Activated naive CD8-positive, alpha-beta T cell treated with anti-CD3 and anti-CD28 coated beads, Interleukin-2, amount 50 U/mL, for 16 hours (primary cell): ENCODE measurements at regions not wholly inside any gene's neighbourhood (a gene's known extent, or its start where the extent isn't known, plus 50 kb on each side); places are given as distances from the start of the nearest gene placed in this dataset.
"Not testable (repeated sequence)": the region's sequence is repeated elsewhere in the genome, so short reads cannot be mapped to it uniquely, and the experiment has no call there.

Experiments used
- DNase-seq: peaks from one replicate; pipeline ENCODE4 v3.0.0-alpha.2; 2020; ENCODE audit warnings: low read depth, low spot score

DNA sequence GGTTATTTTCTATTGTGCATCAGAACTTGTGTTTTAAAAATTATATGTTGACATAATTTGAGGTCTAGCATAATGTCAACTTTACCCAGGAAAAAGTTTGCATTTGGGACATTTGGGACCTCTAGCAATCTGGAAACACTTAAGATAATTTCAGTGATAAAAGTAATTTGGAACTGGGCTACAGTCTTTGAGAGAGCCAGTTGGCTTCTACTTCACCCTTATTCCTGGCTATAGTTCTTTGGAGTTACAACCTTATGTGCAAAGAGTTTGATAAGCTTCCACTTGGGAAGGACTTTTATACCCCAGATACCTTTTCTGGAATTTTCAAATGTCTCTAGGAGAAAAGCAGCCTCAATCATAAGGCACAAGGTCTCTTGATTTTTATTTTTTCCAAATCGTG, 139.3 kb downstream of the ARRDC3 start:
- no peak for DNase-seq

DNA sequence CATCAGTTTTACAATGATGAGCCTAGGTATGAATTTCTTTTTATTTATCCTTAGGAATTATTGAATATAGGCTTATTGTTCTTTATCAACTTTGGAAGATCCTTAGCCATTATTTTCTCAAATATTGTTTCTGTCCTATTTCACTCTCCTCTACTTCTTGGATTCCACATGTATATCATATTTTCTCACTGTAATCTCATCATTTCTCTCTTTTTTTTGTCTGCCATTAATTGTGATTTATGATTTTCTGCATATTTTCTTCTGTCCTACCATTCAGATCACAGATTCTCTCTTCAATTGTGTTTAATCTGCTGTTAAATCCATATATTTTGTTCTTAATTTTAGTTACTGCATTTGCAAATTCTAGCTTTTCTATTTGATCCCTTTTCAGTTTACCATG, 139.8 kb downstream of the ARRDC3 start:
- DNase-seq: no peak

DNA sequence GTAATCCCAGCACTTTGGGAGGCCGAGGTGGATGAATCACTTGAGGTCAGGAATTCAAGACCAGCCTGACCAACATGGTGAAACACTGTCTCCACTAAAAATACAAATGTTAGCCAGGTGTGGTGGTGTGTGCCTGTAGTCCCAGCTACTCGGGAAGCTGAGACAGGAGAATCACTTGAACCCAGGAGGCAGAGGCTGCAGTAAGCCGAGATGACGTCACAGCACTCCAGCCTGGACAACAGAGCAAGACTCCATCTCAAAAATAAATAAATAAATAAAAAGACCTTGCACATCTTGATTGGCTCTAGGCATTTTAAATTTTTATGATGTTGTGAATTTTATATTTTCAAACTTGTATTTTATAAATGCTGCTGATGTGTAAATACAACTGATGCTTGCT, 141.7 kb downstream of the ARRDC3 start:
- not testable (repeated sequence) for DNase-seq

DNA sequence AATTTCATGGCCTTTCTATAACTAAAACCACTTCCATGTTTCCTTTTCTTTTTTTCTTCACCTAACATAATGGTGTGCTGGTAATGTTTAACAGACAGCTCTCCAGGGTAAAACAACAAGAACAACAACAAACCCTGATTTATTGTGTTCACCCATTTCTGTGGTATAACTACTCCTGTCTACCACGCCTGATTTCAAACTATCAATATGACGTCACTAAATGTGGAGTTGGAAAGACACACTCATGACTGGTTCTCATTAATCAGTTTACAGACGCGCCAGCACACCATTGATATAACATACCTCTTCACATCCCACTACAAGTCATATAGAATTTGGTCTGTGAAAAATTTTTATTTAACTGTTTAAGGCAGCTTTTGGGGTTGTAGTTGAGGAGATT, 142.9 kb downstream of the ARRDC3 start:
- no peak for DNase-seq

DNA sequence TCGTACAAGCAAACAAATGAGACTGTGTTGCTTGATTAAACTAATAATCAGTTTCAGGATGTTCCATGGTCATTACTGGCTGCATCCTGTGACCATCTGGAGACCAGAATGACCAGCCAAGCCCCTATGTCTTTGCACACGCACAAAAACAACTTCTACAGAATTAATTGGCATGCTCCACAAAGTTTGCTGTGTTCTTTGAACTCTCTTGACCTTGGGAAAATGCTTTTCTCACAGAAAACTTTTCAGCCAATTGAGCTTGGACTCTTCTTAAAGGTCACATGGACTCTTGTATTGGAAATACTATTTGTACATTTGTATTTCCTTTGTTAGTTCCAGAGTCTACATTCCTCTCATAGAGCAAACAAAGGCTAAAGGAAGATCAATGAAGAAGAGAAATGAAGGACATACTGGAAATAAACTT, 147.8 kb downstream of the ARRDC3 start:
- DNase-seq: no peak

DNA sequence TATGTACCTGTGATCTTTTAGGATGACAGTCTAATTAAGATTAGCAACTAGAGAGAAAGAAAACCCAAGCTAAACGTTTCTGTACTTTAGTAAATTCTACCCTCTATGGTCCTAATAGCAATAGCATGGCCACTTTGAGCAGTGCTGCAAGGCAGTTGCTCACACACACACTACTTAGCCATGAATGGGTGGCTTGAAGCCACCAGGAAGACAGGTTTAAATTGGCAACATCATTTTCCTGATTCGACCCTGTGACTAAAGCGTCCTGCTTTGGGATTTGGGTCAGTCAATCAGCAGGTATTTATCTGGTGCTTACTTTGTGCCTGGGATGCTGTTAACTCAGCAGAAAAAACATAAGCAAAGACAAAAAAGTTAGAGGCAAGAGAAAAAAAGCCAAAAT, 150.6 kb downstream of the ARRDC3 start:
- no peak for DNase-seq

DNA sequence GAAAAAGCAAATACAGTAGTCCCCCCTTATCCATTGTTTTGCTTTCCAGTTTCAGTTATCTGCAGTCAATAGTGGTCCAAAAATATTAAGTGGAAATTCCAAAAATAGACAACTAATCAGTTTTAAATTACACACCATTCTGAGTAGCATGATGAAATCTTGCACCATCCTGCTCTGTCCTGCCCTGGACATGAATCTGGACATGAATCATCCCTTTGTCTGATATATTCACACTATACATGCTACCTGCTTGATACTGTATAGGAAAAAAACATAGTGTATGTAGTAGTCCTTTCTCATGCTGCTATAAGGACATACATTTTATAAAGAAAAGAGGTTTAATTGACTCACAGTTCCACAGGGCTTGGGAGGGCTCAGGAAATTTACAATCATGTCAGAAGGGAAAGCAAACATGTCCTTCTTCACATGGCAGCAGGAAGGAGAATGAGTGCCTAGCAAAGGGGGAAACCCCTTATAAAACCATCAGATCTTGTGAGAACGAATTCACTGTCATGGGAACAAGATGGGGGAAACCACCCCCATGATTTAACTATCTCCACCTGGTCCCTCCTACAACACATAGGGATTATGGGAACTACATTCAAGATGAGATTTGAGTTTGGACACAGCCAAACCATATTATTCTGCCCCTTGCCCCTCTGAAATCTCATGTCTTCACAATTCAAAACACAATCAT, 153.9 kb downstream of the ARRDC3 start:
- DNase-seq: no peak

DNA sequence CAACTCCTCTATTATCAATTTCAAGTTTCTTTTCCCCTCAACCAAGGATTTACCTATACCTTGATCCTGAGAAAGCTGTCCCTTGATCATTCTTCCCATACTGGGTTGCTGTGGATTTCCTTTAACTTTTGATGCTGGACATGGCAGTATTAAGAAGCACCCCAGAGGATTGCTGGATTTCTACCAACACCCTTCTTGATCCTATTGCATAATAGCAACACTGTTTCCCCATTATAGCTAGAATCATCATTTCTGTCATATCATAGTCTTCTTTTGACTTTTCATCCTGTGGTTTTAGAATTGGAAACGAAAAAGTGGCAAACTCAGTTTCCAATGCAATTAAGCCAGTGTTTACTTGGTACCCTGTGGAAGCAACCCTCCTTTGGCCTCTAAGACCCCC, 154.9 kb downstream of the ARRDC3 start:
- no peak for DNase-seq

DNA sequence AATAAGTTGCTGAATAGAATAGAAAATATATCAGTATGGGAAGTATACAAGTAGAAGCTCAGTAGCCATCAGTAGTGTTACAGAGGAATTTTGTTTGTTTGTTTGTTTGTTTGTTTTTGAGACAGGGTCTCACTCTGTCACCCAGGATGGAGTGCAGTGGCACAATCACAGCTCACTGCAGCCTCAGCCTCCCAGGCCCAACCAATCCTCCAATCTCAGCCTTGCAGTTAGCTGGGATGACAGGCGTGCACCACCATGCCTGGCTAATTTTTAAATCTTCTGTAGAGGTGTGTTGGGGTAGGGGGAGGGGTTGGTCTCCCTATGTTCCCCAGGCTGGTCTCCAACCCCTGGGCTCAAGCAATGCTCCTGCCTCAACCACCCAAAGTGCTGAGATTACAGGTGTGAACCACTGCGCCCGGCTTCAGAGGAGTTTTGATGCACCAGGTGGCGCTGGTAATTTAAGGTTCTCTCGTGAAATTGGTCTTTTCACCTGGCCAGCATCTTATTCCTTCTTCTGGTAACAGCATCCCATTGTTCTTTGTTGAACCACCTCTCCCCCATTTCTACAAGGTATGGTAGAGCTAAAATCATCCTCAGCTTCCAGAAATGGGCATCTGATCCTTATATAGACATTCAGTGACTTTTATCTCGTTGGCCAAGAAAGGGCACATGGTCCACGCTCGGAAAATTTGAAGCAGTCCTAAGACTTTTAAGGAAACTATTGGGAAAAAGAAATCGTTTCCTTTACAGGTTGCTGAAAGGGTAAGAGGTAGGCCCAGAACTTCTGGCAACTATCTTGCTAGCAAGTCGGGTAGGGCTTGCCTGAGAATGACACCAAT, 157.1 kb downstream of the ARRDC3 start:
- DNase-seq: peak; percentile 21

DNA sequence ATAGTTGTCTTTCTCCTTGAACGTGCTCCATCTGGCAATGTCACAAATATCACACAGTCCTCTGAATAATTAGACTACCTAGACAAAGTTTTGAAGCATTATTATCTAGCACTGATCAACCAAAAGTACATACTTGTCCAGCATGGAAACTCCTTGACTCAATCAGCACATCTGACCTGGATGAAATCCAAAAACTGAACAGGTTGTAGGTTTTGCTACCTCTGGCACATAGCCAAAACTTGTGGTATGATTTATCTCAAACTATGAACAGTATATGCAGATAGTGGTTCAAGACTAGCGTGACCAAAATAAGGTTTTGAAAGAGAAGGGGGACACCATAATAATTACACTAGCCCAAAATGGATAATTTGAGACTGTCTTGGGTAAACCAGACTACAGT, 158.1 kb downstream of the ARRDC3 start:
- no peak for DNase-seq

DNA sequence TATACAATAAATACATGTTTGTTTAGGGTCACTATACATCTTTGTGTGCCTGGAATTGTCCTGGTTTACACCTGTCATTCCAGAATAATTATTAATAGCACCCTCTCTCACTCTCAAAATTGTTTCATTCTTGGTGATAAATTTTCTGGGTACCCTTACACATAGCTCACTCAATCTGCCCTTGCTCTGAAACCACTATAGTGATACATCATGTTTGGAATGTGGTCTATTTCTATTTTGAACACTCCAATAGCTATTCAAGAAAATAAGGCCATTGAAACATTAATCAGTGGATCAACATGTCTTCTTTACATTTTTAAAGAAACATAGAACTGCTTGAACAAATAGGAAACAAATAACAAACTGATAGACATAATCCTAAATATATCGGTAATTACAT, 158.7 kb downstream of the ARRDC3 start:
- no peak for DNase-seq

DNA sequence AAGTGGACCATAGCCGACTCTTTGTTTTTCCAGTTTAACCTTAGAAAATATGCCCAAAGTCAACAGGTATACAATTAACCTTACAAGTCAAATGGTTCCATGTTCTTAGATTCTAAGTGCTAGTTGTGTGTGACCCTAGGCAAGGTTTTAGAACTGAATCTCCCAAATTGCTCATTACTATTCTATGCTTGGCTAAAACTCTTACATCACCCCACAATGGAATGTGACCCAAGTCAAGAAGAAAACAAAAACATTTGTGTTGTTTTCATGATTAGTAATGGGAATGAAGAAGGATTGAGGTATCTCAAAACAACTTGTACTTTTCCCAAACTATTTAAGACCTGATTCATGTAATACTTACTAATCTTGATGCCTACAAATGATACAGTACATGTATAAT, 159.2 kb downstream of the ARRDC3 start:
- no peak for DNase-seq

DNA sequence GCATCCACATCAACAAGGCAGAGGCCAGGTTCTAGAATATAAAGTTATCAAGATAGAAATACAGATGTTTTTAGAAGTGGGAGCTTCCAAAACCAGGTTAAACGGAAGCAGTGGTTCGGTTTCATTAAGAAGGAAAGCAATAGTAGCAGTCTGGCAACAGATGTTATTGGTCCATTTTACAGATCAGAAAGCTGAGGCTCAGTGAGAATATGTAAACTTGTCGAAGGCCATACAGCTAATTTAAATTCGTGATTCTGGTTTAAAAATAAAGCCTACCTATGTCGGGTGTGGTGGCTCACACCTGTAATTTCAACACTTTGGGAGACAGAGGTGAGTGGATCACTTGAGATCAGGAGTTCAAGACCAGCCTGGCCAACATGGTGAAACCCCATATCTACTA, 160.6 kb downstream of the ARRDC3 start:
- DNase-seq: no peak

DNA sequence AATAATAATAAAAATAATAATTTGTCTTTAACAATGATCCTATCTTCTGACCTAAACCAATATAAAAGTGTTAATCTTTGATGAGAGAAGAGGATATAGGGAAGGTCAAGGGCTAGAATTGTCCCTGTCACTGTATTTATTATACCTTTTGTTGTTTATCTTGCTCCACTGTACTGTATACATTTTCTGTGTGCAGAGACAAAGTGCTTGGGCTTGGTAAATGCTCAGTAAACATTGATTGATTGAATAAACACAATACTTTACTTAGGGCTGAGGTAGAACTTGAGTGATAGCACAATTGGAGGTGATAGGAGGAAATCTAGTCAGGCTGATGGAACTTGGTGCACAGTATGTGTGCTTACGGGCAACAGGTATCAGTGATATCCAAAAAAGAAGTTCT, 161.2 kb downstream of the ARRDC3 start:
- DNase-seq: no peak

DNA sequence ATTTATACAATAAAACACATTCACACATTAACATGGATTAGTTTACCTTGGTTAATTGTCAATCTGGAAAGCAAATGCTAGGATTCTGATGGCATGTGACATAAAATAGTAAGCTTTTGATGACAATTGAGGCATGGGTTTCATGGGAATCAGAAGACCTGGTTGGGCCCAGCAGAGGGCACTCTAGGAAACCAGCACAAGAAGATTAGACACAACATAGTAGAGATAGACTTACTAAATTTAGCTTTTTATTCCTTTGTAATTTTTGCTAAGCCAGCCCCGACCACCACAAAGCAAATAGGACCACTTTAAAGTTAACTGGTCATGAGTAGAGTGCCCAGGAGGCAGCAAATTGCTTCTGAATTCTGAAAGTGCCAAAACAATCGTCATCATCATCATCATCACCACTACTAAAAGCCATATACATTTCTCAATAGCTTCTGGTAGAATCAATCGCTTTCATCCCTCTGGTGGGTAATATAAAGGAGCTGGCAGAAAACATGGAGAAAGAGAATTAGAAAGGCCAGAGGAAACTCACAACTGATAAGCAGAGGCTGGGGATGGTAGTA, 163.2 kb downstream of the ARRDC3 start:
- DNase-seq: no peak

DNA sequence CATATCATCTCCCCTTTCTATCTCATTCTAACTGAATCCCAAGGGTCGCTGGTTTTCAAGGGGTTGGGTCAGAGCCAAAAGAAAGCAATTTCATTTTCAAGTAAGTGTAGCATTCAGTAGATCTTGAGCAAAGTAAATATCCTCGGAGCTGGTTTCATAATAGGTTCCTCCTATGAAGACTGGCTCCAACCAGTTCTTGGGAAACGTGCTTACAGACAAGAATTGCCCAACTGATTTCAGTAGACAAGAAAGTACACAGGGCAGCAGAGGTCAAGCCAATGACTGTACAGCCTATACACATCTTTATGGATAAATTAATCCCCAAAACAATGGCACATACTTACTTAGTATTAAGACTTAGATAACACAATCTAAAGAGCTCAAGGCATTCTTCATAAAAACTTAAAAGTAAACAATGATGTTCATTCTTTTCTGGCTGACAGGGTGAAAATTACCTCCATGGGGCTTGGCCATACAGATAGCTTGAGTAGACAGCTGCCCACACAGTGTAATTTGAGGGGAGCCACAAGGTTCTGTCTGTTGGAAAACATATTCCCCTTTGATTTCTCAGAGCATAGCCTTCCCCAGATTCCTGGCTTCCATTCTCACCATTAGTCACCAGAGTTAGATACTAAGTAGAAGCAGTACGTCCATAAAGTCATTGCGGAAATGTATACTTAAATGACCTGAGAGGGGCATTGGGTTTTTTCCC, 163.9 kb downstream of the ARRDC3 start:
- DNase-seq: no peak

DNA sequence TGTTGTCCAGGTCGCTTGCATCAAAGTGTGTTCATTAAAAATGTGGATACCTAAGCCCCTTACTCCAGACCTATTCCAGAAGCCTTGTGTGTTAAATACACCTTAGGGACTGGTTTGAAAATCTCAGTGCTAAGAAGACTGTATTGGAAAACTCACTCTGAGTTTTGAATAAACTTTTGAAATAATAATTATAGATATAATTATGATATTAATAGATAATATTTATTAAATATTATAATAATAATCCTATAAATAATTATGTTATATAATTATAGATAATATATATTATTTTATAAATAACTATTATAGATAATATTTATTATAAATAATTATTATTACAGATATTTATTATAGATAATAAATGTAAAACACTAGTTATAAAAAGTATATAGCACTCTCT, 165.3 kb downstream of the ARRDC3 start:
- DNase-seq: no peak

DNA sequence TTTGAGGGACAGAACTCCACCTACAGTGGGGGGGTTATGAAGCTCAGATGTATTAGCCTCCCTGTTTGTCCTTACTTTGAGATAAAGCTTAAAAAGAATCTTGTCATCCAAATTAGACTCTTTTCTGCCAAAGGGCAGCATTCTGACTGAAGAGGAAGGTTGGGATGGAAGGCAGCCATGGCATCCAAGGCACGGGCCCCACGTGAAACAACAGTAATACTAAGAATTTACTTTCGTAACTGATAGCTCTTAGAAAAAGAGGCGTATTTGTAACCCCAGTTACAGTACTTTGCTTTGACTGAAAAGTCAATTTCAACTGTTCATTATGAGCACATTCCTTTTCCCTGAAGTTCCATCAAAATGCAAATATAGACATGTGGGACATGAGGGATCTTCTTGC, 168.5 kb downstream of the ARRDC3 start:
- no peak for DNase-seq
